Activated CD8-positive, alpha-beta memory T cell treated with anti-CD3 and anti-CD28 coated beads for 36 hours (primary cell): ENCODE measurements at regions not wholly inside any gene's neighbourhood (a gene's known extent, or its start where the extent isn't known, plus 50 kb on each side); places are given as distances from the start of the nearest gene placed in this dataset.
"Not testable (repeated sequence)": the region's sequence is repeated elsewhere in the genome, so short reads cannot be mapped to it uniquely, and the experiment has no call there.

Source experiments
- CTCF ChIA-PET: fragments of 350-600 bp; sonication (Branson Sonifier 250); formaldehyde crosslinking; loops from one replicate; lab custom pipeline; 2021; ENCODE audit warnings: antibody characterized with exemption; lab: Charles Lee
- POLR2A ChIA-PET: fragments of 350-600 bp; sonication (Branson Sonifier 250); formaldehyde crosslinking; loops from one replicate; lab custom pipeline; 2021; ENCODE audit warnings: antibody characterized with exemption; lab: Charles Lee

DNA sequence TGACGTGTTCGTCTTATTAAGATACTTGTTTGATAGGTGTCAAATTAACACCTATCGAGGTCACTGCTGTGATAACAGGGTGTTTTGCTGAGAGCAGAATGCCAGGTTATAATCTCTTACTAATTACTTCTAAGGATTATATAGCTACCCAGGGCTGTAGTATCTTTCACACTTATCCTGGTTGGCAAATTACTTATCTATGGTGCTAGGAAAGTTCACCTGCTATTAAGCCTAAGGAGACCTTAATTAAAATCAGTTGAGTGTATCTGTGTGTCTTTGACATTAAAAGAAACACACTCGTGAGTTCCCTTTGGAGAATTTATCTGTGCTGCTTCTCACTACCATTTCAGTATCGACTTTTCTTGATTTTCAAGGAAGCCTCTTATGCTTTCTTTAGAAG, 301.6 kb upstream of the SLC16A7 start:
- CTCF ChIA-PET: no interaction called here
- POLR2A ChIA-PET: no interaction called here

GRCh38 chr12:59282999-59283398, 312.8 kb upstream of the SLC16A7 start:
- ChIA-PET POLR2A (no interaction called here), CTCF (no interaction called here)

DNA sequence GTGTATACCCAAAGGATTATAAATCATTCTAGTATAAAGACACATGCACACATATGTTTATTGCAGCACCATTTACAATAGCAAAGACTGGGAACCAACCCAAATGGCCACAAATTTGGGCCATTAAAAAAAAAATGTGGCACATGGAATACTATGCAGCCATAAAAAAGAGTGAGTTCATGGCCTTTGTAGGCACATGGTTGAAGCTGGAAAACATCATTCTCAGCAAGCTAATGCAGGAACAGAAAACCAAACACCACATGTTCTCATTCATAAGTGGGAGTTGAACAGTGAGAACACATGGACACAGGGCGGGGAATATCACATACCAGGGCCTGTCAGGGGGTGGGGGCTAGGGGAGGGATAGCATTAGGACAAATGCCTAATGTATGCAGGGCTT, 322.3 kb upstream of the SLC16A7 start:
- CTCF ChIA-PET, POLR2A ChIA-PET: not testable (repeated sequence)

DNA sequence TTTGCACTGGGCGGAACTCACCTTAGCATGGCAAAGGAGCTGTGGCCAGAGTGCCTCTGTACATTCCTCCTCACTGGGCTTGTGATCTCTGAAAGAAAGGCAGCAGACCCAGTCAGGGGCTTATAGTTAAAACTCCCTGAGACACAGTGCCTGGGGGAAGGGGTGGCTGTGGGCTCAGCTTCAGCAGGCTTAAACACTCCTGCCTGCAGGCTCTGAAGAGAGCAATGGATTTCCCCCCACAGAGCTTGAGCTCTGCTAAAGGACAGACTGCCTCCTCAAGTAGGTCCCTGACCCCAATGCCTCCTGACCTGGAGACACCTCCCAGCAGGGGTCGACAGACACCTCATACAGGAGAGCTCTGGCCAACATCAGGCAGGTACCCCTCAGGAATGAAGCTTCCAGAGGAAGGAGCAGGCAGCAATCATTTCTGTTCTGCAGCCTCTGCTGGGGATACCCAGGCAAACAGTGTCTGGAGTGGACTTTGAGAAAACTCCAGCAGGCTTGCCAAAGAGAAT, 327.5 kb upstream of the SLC16A7 start:
- ChIA-PET CTCF (no interaction called here), POLR2A (no interaction called here)

GRCh38 chr12:59260202-59260601, 335.6 kb upstream of the SLC16A7 start:
- POLR2A ChIA-PET: no interaction called here
- CTCF ChIA-PET: no interaction called here

DNA sequence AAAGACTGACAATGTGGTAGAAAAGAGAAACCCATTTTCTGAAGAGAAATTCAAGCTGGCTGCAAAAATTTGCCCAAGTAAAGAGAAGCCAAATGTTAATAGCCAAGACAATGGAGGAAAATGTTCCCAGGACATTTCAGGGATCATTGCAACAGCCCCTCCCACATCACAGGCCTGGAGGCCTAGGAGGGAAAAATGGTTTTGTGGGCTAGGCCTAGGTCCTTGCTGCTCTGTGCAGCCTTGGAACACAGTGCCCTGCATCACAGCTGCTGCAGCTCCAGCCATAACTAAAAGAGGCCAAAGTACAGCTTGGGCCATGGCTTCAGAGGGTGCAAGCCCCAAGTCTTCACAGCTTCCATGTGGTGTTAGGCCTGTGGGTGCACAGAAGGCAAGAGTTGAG, 332.4 kb upstream of the LRIG3 start:
- ChIA-PET POLR2A (no interaction called here), CTCF (no interaction called here)

- ChIA-PET POLR2A (no interaction called here), CTCF (no interaction called here)
Measured at GRCh38 chr12:59250766-59251165, 330.5 kb upstream of the LRIG3 start.

GRCh38 chr12:59240048-59240447, 319.7 kb upstream of the LRIG3 start:
- ChIA-PET CTCF (no interaction called here), POLR2A (no interaction called here)

- POLR2A ChIA-PET: no interaction called here
- CTCF ChIA-PET: no interaction called here
Measured at GRCh38 chr12:59234391-59234790, 314.1 kb upstream of the LRIG3 start.

GRCh38 chr12:59230334-59230733, 310.0 kb upstream of the LRIG3 start:
- CTCF ChIA-PET: no interaction called here

GRCh38 chr12:59219148-59219547, 298.8 kb upstream of the LRIG3 start:
- ChIA-PET CTCF (no interaction called here), POLR2A (interaction anchor here (0.6 kb wide), 1 partner anchor 1001 kb away, joined by 5 read pairs; no protein-coding TSS in a partner anchor)

More at GRCh38 chr12:59230334-59230733, 310.0 kb upstream of the LRIG3 start:
- POLR2A ChIA-PET: no interaction called here

- POLR2A ChIA-PET: no interaction called here
- CTCF ChIA-PET: no interaction called here
Measured at GRCh38 chr12:59196989-59197388, 276.7 kb upstream of the LRIG3 start.

DNA sequence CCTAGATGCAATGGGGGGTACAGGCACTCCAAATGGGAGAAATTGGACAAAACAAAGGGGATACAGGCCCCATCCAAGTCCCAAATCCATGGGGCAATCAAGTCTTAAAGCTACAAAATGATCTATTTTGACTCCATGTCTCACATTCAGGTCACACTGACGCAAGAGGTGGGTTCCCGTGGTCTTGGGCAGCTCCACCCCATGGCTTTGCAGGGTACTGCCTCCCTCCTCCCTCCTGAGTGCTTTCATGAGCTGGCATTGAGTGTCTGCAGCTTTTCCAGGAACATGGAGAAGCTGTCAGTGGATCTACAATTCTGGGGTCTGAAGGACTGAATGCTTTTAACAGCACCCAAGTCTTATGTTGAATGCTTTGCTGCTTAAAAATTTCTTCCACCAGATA, 274.5 kb upstream of the LRIG3 start:
- POLR2A ChIA-PET: no interaction called here
- CTCF ChIA-PET: no interaction called here

DNA sequence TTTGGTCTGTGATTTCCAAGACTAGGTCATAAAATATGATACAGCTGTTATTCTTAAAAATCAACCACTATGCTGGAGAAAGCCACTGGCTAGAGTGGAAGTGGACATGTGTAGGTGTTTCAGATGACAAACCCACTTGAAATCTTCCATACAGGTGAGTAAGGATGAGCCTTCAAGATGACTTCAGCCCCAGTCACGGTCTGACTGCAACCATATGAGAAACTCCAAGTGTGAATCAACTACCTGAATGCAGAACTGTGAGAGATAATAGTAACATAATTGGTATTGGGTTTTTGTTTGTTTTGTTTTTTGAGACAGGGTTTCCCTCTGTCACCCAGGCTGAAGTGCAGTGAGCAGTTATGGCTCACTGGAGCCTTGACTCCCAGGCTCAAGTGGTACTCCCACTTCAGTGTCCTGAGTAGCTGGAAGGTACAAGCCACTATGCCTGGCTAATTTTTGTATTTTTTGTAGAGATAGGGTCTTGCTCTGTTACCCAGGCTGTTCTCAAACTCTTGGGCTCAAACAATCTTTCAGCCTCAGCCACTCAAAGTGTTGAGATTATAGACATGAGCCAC, 273.3 kb upstream of the LRIG3 start:
- ChIA-PET POLR2A (no interaction called here), CTCF (no interaction called here)

DNA sequence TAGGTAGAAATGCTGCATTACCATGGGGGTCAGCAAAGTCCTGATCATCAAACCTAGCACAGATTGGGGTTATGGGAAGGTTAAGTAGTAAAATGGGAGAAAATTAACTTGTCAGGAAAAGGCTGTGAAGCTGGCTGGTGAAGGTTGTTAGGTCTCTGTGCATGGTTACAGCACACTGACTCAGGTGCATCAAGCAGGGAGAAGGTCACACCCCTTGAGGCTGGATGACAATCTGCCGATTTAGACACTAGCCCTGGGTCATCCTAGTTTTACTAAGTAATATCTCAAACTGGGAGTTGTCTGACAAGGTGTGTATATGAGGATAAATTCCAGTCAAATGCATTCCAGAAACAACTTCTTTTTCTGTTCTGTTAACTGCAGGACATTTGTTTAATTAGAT, 271.1 kb upstream of the LRIG3 start:
- POLR2A ChIA-PET: no interaction called here
- CTCF ChIA-PET: no interaction called here

- CTCF ChIA-PET: no interaction called here
- POLR2A ChIA-PET: no interaction called here
Measured at GRCh38 chr12:59186451-59186850, 266.1 kb upstream of the LRIG3 start.

GRCh38 chr12:59185295-59185694, 265.0 kb upstream of the LRIG3 start:
- ChIA-PET POLR2A (no interaction called here), CTCF (no interaction called here)

GRCh38 chr12:59182658-59183455, 262.6 kb upstream of the LRIG3 start:
- ChIA-PET POLR2A (no interaction called here), CTCF (no interaction called here)

GRCh38 chr12:59182191-59182590, 261.9 kb upstream of the LRIG3 start:
- CTCF ChIA-PET: no interaction called here
- POLR2A ChIA-PET: no interaction called here

GRCh38 chr12:59181196-59181777, 261.0 kb upstream of the LRIG3 start:
- CTCF ChIA-PET: no interaction called here
- POLR2A ChIA-PET: no interaction called here

- ChIA-PET POLR2A (no interaction called here), CTCF (no interaction called here)
Measured at GRCh38 chr12:59179231-59179630, 258.9 kb upstream of the LRIG3 start.
